ENCODE measurements at regions not wholly inside any gene's neighbourhood (a gene's known extent, or its start where the extent isn't known, plus 50 kb on each side); places are given as distances from the start of the nearest gene placed in this dataset.

GRCh38 chr14:34124585-34124984 is 173.7 kb upstream of the EGLN3 start:
- no peak for TF ChIP-seq CTCF (conservative IDR thresholded peaks at IDR 0.05 in 1 of 2, IDR thresholded peaks at IDR 0.05 in 1 of 2; ENCODE audit: low read depth in 1 of 2, low read length in 2 of 2)
- no peak for TF ChIP-seq EZH2 (IDR thresholded peaks at IDR 0.05; ENCODE audit: low read length, missing control alignments)
